HepG2 (cell line): ENCODE measurements at regions not wholly inside any gene's neighbourhood (a gene's known extent, or its start where the extent isn't known, plus 50 kb on each side); places are given as distances from the start of the nearest gene placed in this dataset.

Experiments used
- ATAC-seq: fragments of 200-7000 bp; cut with Tn5 transposase; 3 replicates; pipeline ENCODE4 v1.9.1; 2020; ENCODE audit warnings: mild to moderate bottlenecking, moderate library complexity
- BruUV-seq: library from RNA; stranded (reverse); fragments of 400-500 nt; replicated peaks from 2 replicates; lab custom pipeline; 2021; lab: Mats Ljungman, UMichigan
- CTCF ChIA-PET: fragments of 300-600 bp; formaldehyde crosslinking; extraction: SDS; loops from one replicate; lab custom pipeline; 2021; ENCODE audit warnings: low total read pairs, inconsistent platforms, low intra/inter-chr PET ratio; lab: Yijun Ruan, JAX
- POLR2A ChIA-PET: fragments of 350-600 bp; sonication (Branson Sonifier 250); formaldehyde crosslinking; loops from one replicate; lab custom pipeline; 2020; ENCODE audit warnings: antibody characterized with exemption, inconsistent platforms; lab: Yijun Ruan, JAX
- DNase-seq: peaks from one replicate; pipeline ENCODE4 v3.0.0-alpha.2; 2015; ENCODE audit warnings: low spot score
- FAIRE-seq: peaks from 3 replicates; lab custom pipeline; 2011; peaks lifted over from hg19 to GRCh38; lab: Jason Lieb, UNC
- H2AFZ ChIP-seq: one replicate; pipeline ENCODE4 v1.6.1; 2011; ENCODE audit warnings: low read length, inconsistent platforms
- H3K27ac ChIP-seq: fragments of 300-600 bp; 3 replicates; pipeline ENCODE4 v1.8.0; 2011; ENCODE audit warnings: mixed run types, mild to moderate bottlenecking, mixed read lengths, low read length, inconsistent platforms; ENCODE audit not compliant: insufficient read depth; ENCODE audit errors: extremely low read length
- H3K27me3 ChIP-seq, 2 experiments: fragments of 200-600 bp in 1 of 2; 2 replicates in 1 of 2; 3 replicates in 1 of 2; pipeline versions ENCODE4 v1.6.0 to v1.8.0; 2011; ENCODE audit warnings: low read length in 2 of 2, mild to moderate bottlenecking in 2 of 2, moderate library complexity in 2 of 2, inconsistent platforms in 1 of 2; ENCODE audit not compliant: insufficient read depth in 2 of 2, control insufficient read depth in 1 of 2
- H3K36me3 ChIP-seq, 2 experiments: fragments of 200-600 bp in 1 of 2; replicated peaks in 1 of 2; 2 replicates in 1 of 2; 3 replicates in 1 of 2; pipeline versions ENCODE4 v1.5.1 to v1.8.0; 2011; ENCODE audit warnings: low read length in 2 of 2, inconsistent platforms in 1 of 2; ENCODE audit not compliant: insufficient read depth in 2 of 2, control insufficient read depth in 1 of 2
- H3K4me1 ChIP-seq: 2 replicates; pipeline ENCODE4 v1.5.1; 2012; ENCODE audit warnings: low read length, inconsistent platforms; ENCODE audit not compliant: insufficient read depth
- H3K4me2 ChIP-seq: 2 replicates; pipeline ENCODE4 v1.6.0; 2011; ENCODE audit warnings: low read depth, low read length, inconsistent platforms
- H3K4me3 ChIP-seq, 3 experiments: fragments of 200-600 bp in 1 of 3; sonication (generic), shearing (Covaris generic) in 1 of 3; replicated peaks in 1 of 3; 2 replicates each; pipeline ENCODE4 v1.5.1; 2011 to 2016; ENCODE audit warnings: low read length in 3 of 3, inconsistent platforms in 2 of 3, low read depth in 2 of 3, mild to moderate bottlenecking in 2 of 3, control low read depth in 1 of 3, mixed read lengths in 1 of 3; ENCODE audit not compliant: insufficient read depth in 1 of 3
- H3K79me2 ChIP-seq: one replicate; pipeline ENCODE4 v1.6.1; 2011; ENCODE audit warnings: low read length, inconsistent platforms; ENCODE audit not compliant: insufficient read depth
- H3K9ac ChIP-seq: 2 replicates; pipeline ENCODE4 v1.6.0; 2011; ENCODE audit warnings: mild to moderate bottlenecking, low read depth, low read length, inconsistent platforms; ENCODE audit not compliant: insufficient read depth
- H3K9me3 ChIP-seq: 2 replicates; pipeline ENCODE4 v1.5.1; 2012; ENCODE audit warnings: mild to moderate bottlenecking, low read length
- H4K20me1 ChIP-seq: 2 replicates; pipeline ENCODE4 v1.6.0; 2011; ENCODE audit warnings: inconsistent platforms, mild to moderate bottlenecking, low read length, moderate library complexity; ENCODE audit not compliant: insufficient read depth
- ARID2 ChIP-seq: sonication (generic); formaldehyde crosslinking; IDR thresholded peaks from 2 replicates; pipeline ENCODE4 v1.8.1; 2022; ENCODE audit warnings: mild to moderate bottlenecking, missing genetic modification reagents, borderline replicate concordance
- ARNTL ChIP-seq: sonication (generic); formaldehyde crosslinking; IDR thresholded peaks from 2 replicates; pipeline ENCODE4 v1.4.0; 2020; ENCODE audit warnings: mild to moderate bottlenecking, missing genetic modification reagents
- FOXK1 ChIP-seq: sonication (generic); formaldehyde crosslinking; IDR thresholded peaks from 2 replicates; pipeline ENCODE4 v1.4.0; 2020; ENCODE audit warnings: low read depth, missing genetic modification reagents, borderline replicate concordance
- HMGA1 ChIP-seq: sonication (generic); formaldehyde crosslinking; conservative IDR thresholded peaks from 2 replicates; pipeline ENCODE4 v1.4.0; 2020; ENCODE audit warnings: missing genetic modification reagents
- HOXD1 ChIP-seq: sonication (generic); formaldehyde crosslinking; IDR thresholded peaks from 2 replicates; pipeline ENCODE4 v1.5.0; 2020; ENCODE audit warnings: missing genetic modification reagents
- KDM3A ChIP-seq: IDR thresholded peaks from 2 replicates; pipeline ENCODE4 v1.6.1; 2018; ENCODE audit warnings: low read depth, missing compliant biosample characterization
- KLF11 ChIP-seq: IDR thresholded peaks from 2 replicates; pipeline ENCODE4 v1.6.1; 2016; ENCODE audit warnings: missing compliant biosample characterization
- NFYC ChIP-seq: IDR thresholded peaks from 2 replicates; pipeline ENCODE4 v1.6.1; 2016; ENCODE audit warnings: missing genetic modification reagents, missing compliant biosample characterization
- PCBP2 ChIP-seq: fragments of 200-400 bp; formaldehyde crosslinking; optimal IDR thresholded peaks from 2 replicates; pipeline ENCODE3; 2018; ENCODE audit warnings: low read length, low read depth; ENCODE audit not compliant: poor library complexity, severe bottlenecking
- PLRG1 ChIP-seq: fragments of 450-650 bp; conservative IDR thresholded peaks from 2 replicates; pipeline ENCODE4 v1.6.1; 2016
- REPIN1 ChIP-seq: sonication (generic); formaldehyde crosslinking; IDR thresholded peaks from 2 replicates; pipeline ENCODE4 v1.8.0; 2022; ENCODE audit warnings: missing genetic modification reagents, low read depth, mild to moderate bottlenecking, borderline replicate concordance
- RXRB ChIP-seq: IDR thresholded peaks from 2 replicates; pipeline ENCODE4 v1.6.1; 2016; ENCODE audit warnings: borderline replicate concordance, missing genetic modification reagents, missing compliant biosample characterization
- SCMH1 ChIP-seq: sonication (generic); formaldehyde crosslinking; IDR thresholded peaks from 2 replicates; pipeline ENCODE4 v1.9.0; 2021; ENCODE audit warnings: missing genetic modification reagents, mild to moderate bottlenecking, borderline replicate concordance
- SNRNP70 ChIP-seq: fragments of 200-400 bp; formaldehyde crosslinking; IDR thresholded peaks from 2 replicates; pipeline ENCODE4 v1.6.1; 2017; ENCODE audit warnings: mild to moderate bottlenecking, low read depth, low read length, moderate library complexity
- STAG1 ChIP-seq: sonication (generic); formaldehyde crosslinking; IDR thresholded peaks from 2 replicates; pipeline ENCODE4 v1.4.0; 2020; ENCODE audit warnings: missing genetic modification reagents
- TEAD3 ChIP-seq: optimal IDR thresholded peaks from 2 replicates; pipeline ENCODE3; 2016; ENCODE audit warnings: borderline replicate concordance
- ZBTB43 ChIP-seq: sonication (generic); formaldehyde crosslinking; conservative IDR thresholded peaks from 2 replicates; pipeline ENCODE4 v1.4.0; 2020; ENCODE audit warnings: missing genetic modification reagents
- ZKSCAN1 ChIP-seq: fragments of 150-350 bp; IDR thresholded peaks from 2 replicates; pipeline ENCODE4 v1.6.1; 2014; ENCODE audit warnings: low read length
- ZNF34 ChIP-seq: sonication (generic); formaldehyde crosslinking; IDR thresholded peaks from 2 replicates; pipeline ENCODE4 v1.4.0; 2020; ENCODE audit warnings: mild to moderate bottlenecking, missing genetic modification reagents, borderline replicate concordance
- ZNF431 ChIP-seq: sonication (generic); formaldehyde crosslinking; IDR thresholded peaks from 2 replicates; pipeline ENCODE4 v1.9.0; 2022; ENCODE audit warnings: missing genetic modification reagents, low read depth, mild to moderate bottlenecking, borderline replicate concordance
- WGBS: methylation state at CpG from one replicate; pipeline ENCODE4 v1.1.6; 2017; ENCODE audit warnings: low lambda C conversion rate; 5-methylcytosine and 5-hydroxymethylcytosine counted together
- in situ Hi-C: cut with HindIII; loops from 2 replicates; pipeline ENCODE4 v1.10.0; 2017; ENCODE audit warnings: low pct_unique_long_range_greater_than_20kb; ENCODE audit not compliant: extremely low pct_ligation_motif_present
- intact Hi-C: fragments of 100-400 bp; cut with micrococcal nuclease; formaldehyde crosslinking; loops from one replicate; pipeline ENCODE4 v1.10.0; 2022; ENCODE audit not compliant: unreplicated experiment
- TF ChIP-seq, protein P1 (sequence below): sonication (generic); formaldehyde crosslinking; IDR thresholded peaks from 2 replicates; pipeline ENCODE4 v1.5.0; 2020; ENCODE audit warnings: mild to moderate bottlenecking, missing genetic modification reagents, moderate library complexity

GRCh38 chr4:112058433-112058832 lies 86.8 kb upstream of the FAM241A start:
- CTCF ChIA-PET, result no interaction called here
- no peak for FAIRE-seq

GRCh38 chr4:112060212-112060611 lies 85.0 kb upstream of the FAM241A start:
- no TSS peak for BruUV-seq
- H3K9me3 ChIP-seq, result no peaks in the 10 kb centered on the region
- H3K36me3 ChIP-seq, result no peaks in the 10 kb centered on the region
- H4K20me1 ChIP-seq, result no peaks in the 10 kb centered on the region
- H3K4me2 ChIP-seq, result no peak overlapping the region
- in situ Hi-C loops, result no loop called here
- ChIA-PET POLR2A (no interaction called here), CTCF (interaction anchor here (1.3 kb wide), 1 partner anchor 116 kb away, joined by 3 read pairs; no protein-coding TSS in a partner anchor)
- H2AFZ ChIP-seq, result no peak overlapping the region
- ATAC-seq (peak; percentile 47; the same call in 2 of the 3 replicates), DNase-seq (peak; percentile 7), FAIRE-seq (no peak)
- no peak for TF ChIP-seq FOXK1 (CRISPR knock-in tag)
- no peak for TF ChIP-seq ZBTB43 (CRISPR knock-in tag)
- TF ChIP-seq ARID2 (CRISPR knock-in tag), result no peak
- TF ChIP-seq ARNTL (CRISPR knock-in tag), result no peak
- TF ChIP-seq KLF11 (CRISPR knock-in tag), result no peak
- TF ChIP-seq PCBP2, result no peak
- peak; percentile 38 for TF ChIP-seq STAG1 (CRISPR knock-in tag)
- TF ChIP-seq HMGA1 (CRISPR knock-in tag), result no peak
- TF ChIP-seq, protein P1, sequence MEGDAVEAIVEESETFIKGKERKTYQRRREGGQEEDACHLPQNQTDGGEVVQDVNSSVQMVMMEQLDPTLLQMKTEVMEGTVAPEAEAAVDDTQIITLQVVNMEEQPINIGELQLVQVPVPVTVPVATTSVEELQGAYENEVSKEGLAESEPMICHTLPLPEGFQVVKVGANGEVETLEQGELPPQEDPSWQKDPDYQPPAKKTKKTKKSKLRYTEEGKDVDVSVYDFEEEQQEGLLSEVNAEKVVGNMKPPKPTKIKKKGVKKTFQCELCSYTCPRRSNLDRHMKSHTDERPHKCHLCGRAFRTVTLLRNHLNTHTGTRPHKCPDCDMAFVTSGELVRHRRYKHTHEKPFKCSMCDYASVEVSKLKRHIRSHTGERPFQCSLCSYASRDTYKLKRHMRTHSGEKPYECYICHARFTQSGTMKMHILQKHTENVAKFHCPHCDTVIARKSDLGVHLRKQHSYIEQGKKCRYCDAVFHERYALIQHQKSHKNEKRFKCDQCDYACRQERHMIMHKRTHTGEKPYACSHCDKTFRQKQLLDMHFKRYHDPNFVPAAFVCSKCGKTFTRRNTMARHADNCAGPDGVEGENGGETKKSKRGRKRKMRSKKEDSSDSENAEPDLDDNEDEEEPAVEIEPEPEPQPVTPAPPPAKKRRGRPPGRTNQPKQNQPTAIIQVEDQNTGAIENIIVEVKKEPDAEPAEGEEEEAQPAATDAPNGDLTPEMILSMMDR (CRISPR knock-in tag), result peak; percentile 28
- TF ChIP-seq ZNF431 (CRISPR knock-in tag), result no peak
- TF ChIP-seq TEAD3, result no peak
- TF ChIP-seq NFYC (CRISPR knock-in tag), result no peak
- no peak overlapping the region for H3K27ac ChIP-seq
- intact Hi-C loops, result no loop called here
- no peaks in the 10 kb centered on the region for H3K27me3 ChIP-seq
- H3K79me2 ChIP-seq, result no peaks in the 10 kb centered on the region
- H3K9ac ChIP-seq, result no peak overlapping the region
- no peak overlapping the region for H3K4me3 ChIP-seq
- H3K4me1 ChIP-seq, result no peaks in the 10 kb centered on the region

More at GRCh38 chr4:112058433-112058832, 86.8 kb upstream of the FAM241A start:
- H3K4me3 ChIP-seq, result no peak overlapping the region
- no peaks in the 10 kb centered on the region for H3K4me1 ChIP-seq
- H3K36me3 ChIP-seq, result no peaks in the 10 kb centered on the region
- H3K27me3 ChIP-seq, result no peaks in the 10 kb centered on the region
- no peak overlapping the region for H3K9ac ChIP-seq
- no peak for ATAC-seq
- H3K4me2 ChIP-seq, result no peak overlapping the region
- no peak overlapping the region for H3K27ac ChIP-seq
- POLR2A ChIA-PET, result no interaction called here
- BruUV-seq, result no TSS peak
- no peak for DNase-seq
- H3K9me3 ChIP-seq, result no peaks in the 10 kb centered on the region
- no peak overlapping the region for H2AFZ ChIP-seq
- intact Hi-C loops, result no loop called here
- H3K79me2 ChIP-seq, result no peaks in the 10 kb centered on the region
- 4% methylated on average over 3 of the region's 3 CpGs for WGBS
- TF ChIP-seq PLRG1 (no peak), HOXD1 (CRISPR knock-in tag) (no peak), ZNF34 (CRISPR knock-in tag) (no peak), SCMH1 (CRISPR knock-in tag) (no peak), ZKSCAN1 (no peak), REPIN1 (CRISPR knock-in tag) (no peak), KDM3A (CRISPR knock-in tag) (no peak), SNRNP70 (no peak), RXRB (CRISPR knock-in tag) (no peak)
- in situ Hi-C loops, result no loop called here
- H4K20me1 ChIP-seq, result no peaks in the 10 kb centered on the region
